Body of pancreas (tissue), 4 donors: ENCODE measurements at regions not wholly inside any gene's neighbourhood (a gene's known extent, or its start where the extent isn't known, plus 50 kb on each side); places are given as distances from the start of the nearest gene placed in this dataset.

ENCODE experiments used
- POLR2A ChIP-seq, 3 donors: fragments of 450-650 bp; IDR thresholded peaks; one replicate each; pipeline ENCODE4 v1.6.1; 2016; ENCODE audit warnings: antibody characterized with exemption in 3 of 3, mild to moderate bottlenecking in 2 of 3
- TF ChIP-seq, protein P1 (sequence below), 7 experiments: fragments of 450-650 bp in 4 of 7; fragments of 200-600 bp in 3 of 7; sonication (generic) in 3 of 7; IDR thresholded peaks; one replicate each; pipeline ENCODE4 v1.5.1; 2016 to 2019; ENCODE audit warnings: antibody characterized with exemption in 7 of 7

GRCh38 chr6:28633445-28634215, 107.9 kb downstream of the GPX5 start:
- TF ChIP-seq, protein P1, sequence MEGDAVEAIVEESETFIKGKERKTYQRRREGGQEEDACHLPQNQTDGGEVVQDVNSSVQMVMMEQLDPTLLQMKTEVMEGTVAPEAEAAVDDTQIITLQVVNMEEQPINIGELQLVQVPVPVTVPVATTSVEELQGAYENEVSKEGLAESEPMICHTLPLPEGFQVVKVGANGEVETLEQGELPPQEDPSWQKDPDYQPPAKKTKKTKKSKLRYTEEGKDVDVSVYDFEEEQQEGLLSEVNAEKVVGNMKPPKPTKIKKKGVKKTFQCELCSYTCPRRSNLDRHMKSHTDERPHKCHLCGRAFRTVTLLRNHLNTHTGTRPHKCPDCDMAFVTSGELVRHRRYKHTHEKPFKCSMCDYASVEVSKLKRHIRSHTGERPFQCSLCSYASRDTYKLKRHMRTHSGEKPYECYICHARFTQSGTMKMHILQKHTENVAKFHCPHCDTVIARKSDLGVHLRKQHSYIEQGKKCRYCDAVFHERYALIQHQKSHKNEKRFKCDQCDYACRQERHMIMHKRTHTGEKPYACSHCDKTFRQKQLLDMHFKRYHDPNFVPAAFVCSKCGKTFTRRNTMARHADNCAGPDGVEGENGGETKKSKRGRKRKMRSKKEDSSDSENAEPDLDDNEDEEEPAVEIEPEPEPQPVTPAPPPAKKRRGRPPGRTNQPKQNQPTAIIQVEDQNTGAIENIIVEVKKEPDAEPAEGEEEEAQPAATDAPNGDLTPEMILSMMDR (IDR thresholded peaks at IDR 0.05): no peak
- no peak for TF ChIP-seq POLR2A (IDR thresholded peaks at IDR 0.05)
